NCI-H146 (cell line): ENCODE measurements at regions not wholly inside any gene's neighbourhood (a gene's known extent, or its start where the extent isn't known, plus 50 kb on each side); places are given as distances from the start of the nearest gene placed in this dataset.
A peak's percentile ranks its signal among the peaks of the same experiment; 100 is the strongest.

Source experiments
- DNase-seq: peaks from one replicate; lab custom pipeline; 2025; lab: John Stamatoyannopoulos, UW

- DNase-seq: no peak
These were observed 567.3 kb upstream of the ZNF385D start for GRCh38 chr3:22318325-22318724.

GRCh38 chr3:22319446-22319845, 568.4 kb upstream of the ZNF385D start:
- no peak for DNase-seq

- no peak for DNase-seq
These were observed 571.9 kb upstream of the ZNF385D start for GRCh38 chr3:22322861-22323260.

GRCh38 chr3:22326305-22326704, 575.3 kb upstream of the ZNF385D start:
- DNase-seq: no peak

GRCh38 chr3:22334996-22335395, 584.0 kb upstream of the ZNF385D start:
- DNase-seq: no peak

- no peak for DNase-seq
These were observed 598.3 kb upstream of the ZNF385D start for GRCh38 chr3:22349215-22349851.

- DNase-seq: no peak
These were observed 600.8 kb upstream of the ZNF385D start for GRCh38 chr3:22351806-22352205.

GRCh38 chr3:22353126-22353525, 602.1 kb upstream of the ZNF385D start:
- no peak for DNase-seq

GRCh38 chr3:22358334-22358733, 607.3 kb upstream of the ZNF385D start:
- no peak for DNase-seq

- DNase-seq: no peak
These were observed 609.2 kb upstream of the ZNF385D start for GRCh38 chr3:22360164-22360563.

GRCh38 chr3:22360970-22361369, 610.0 kb upstream of the ZNF385D start:
- DNase-seq: no peak

- no peak for DNase-seq
These were observed 610.5 kb upstream of the ZNF385D start for GRCh38 chr3:22361521-22361920.

- no peak for DNase-seq
These were observed 613.8 kb upstream of the ZNF385D start for GRCh38 chr3:22364851-22365250.

- no peak for DNase-seq
These were observed 615.8 kb upstream of the ZNF385D start for GRCh38 chr3:22366781-22367180.

GRCh38 chr3:22371036-22371435, 620.0 kb upstream of the ZNF385D start:
- DNase-seq: no peak

- no peak for DNase-seq
These were observed 620.7 kb upstream of the ZNF385D start for GRCh38 chr3:22371607-22372291.

- DNase-seq: no peak
These were observed 621.5 kb upstream of the ZNF385D start for GRCh38 chr3:22372292-22373062.

GRCh38 chr3:22373182-22373581, 622.2 kb upstream of the ZNF385D start:
- no peak for DNase-seq

GRCh38 chr3:22373827-22374226, 622.8 kb upstream of the ZNF385D start:
- DNase-seq: no peak

GRCh38 chr3:22377421-22377820, 626.4 kb upstream of the ZNF385D start:
- no peak for DNase-seq

- DNase-seq: no peak
These were observed 627.9 kb upstream of the ZNF385D start for GRCh38 chr3:22378869-22379268.

- no peak for DNase-seq
These were observed 629.2 kb upstream of the ZNF385D start for GRCh38 chr3:22380253-22380652.

- DNase-seq: peak; percentile 0
These were observed 630.6 kb upstream of the ZNF385D start for GRCh38 chr3:22381564-22381963.
